HG03064 (cell line): ENCODE measurements at regions not wholly inside any gene's neighbourhood (a gene's known extent, or its start where the extent isn't known, plus 50 kb on each side); places are given as distances from the start of the nearest gene placed in this dataset.
A peak's percentile ranks its signal among the peaks of the same experiment; 100 is the strongest.
"Not testable (repeated sequence)": the region's sequence is repeated elsewhere in the genome, so short reads cannot be mapped to it uniquely, and the experiment has no call there.

Experiments used
- ATAC-seq: cut with Tn5 transposase; IDR thresholded peaks from one replicate; pipeline ENCODE4 v1.9.1; 2021; ENCODE audit warnings: low read depth; ENCODE audit not compliant: unreplicated experiment

DNA sequence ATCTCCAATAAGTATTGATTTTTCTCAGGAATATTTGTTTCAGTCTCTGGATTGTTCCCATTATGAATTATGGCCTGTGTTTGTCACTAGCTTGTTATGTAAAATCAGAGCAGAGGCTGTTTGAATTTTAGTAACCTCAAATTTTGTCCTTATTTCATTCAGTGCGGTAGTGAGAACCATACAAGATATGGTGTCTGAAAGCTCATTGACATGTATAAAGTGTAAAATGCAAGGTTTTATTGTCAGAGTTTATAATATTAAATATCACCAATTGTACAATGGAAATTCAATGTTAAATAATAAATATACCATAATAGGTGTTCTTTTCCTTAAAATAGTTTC lies 353.3 kb upstream of the SYNCRIP start:
- no peak for ATAC-seq

DNA sequence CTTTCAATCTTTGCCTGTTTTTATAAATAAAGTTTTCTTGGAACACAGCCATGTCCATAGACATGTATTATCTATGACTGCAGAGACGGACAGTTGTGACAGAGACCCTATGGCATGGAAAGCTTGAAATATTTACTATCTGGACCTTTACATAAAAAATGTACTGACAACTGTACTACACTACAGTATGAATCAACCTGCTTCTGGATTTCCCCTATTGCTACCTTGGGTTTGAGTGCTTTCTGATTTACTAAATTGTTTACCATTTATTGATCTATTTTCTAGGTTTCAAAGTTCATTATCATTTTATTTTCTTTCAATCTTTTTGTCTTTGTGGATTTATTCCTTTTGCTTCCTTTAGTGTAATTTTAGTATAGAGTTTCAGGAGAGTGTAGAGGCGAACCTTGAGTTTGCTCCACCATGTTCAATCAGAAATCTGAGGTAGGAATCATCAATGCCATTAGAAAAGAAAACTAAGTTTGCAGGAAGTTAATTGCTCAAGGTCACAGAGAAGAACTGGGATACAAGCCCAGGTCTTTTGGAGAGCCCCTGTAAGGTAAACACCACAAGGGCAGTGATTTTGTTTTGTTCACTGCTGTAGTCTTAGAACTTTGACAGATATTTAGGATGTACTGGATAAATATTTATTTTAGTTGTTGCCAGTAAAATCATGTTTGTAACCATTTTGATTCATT lies 352.8 kb upstream of the SYNCRIP start:
- no peak for ATAC-seq

DNA sequence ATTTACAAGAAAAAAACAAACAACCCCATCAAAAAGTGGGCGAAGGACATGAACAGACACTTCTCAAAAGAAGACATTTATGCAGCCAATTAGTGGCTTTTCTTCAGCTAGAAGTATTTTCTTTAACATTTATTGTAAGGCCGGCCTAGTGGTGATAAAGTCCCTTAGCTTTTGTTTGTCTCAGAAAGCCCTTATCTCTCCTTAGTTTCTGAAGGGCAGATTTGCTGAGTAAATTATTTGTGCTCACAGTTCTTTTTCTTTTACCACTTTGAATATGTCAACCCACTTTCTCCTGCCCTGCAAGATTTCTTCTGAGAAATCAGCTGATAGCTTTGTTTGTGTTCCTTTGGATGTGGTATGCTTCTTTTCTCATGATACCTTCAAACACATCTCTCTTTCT lies 344.0 kb upstream of the SYNCRIP start:
- no peak for ATAC-seq

DNA sequence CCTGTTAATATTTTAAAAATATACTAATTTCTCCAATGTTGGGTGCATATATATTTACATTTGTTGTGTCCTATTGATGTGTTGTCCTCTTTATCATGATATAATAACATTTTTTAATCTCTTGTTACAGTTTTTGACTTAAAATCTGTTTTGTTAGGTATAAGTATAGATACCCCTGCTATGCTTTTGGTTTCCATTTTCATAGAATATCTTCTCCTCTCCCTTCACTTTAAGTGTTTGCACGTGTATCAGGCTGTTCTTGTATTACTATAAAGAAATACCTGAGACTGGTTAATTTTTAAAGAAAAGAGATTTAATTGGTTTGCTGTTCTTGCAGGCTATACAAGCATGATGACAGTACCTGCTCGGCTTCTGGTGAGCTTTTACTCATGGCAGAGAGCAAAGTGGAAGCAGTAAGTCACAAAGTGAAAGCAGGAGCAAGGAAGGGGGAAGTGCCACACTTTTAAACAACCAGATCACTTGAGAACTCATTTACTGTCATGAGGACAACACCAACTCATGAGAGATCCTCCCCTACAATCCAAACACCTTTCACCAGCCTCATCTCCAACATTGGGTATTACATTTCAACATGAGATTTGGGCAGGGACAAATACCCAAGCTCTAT lies 340.5 kb upstream of the SYNCRIP start:
- no peak for ATAC-seq

DNA sequence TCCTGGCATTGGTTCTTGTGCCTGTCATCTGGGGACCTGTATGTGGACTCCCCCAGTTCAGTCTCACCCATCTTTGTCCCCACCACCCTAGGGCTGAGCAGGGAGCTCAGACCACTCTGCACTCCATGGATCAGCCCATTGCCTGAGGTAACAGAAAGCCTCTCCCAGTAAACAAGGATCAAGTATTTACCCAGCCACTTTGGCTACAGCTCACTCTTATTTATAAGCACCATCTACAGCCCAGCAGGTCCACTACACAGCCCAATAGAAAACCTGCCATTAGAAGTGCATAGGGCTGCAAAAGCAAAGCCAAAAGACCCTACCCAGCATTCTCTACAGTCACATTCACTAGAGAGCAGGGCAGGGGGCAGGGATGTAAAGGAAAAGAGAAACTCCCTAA lies 335.0 kb upstream of the SYNCRIP start:
- ATAC-seq: no peak

DNA sequence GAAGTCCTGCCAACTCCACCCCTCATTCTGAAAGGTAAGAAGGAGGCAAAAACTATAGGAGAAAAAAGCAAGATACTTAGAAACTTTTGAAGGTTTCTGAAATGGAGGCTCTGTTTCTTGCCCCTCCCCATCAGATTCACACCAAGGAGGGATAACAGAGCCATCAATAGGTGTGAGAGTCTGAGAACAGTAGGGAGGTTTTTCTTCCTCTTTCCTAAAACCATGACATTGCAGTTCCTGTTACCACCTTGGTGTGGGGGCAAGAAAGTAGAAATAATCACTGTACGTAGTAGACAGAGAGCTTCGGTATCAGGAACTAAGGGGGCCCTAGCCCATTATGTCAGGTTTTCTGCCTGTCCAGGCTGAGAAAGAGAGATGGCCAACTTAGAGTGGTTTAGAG lies 333.3 kb upstream of the SYNCRIP start:
- ATAC-seq: no peak

DNA sequence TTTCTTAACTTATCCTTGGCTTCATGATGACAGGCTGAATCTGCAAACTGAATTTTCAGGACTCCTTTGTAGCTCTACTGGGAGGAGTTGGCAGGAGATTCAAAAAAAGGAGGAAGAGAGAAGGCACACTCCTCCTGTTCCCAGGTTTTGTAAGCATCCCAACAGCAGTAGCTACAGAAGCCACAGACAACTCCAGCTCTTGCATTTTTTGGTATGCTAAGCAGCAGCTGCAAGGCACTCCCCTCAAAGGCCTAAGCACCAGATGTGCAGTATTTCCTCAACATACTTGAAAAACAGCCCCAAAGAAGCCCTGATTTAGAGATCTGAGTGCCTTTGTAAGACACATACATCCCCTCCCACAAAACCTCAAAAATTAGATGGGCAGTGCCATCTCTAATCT lies 328.6 kb upstream of the SYNCRIP start:
- ATAC-seq: no peak

DNA sequence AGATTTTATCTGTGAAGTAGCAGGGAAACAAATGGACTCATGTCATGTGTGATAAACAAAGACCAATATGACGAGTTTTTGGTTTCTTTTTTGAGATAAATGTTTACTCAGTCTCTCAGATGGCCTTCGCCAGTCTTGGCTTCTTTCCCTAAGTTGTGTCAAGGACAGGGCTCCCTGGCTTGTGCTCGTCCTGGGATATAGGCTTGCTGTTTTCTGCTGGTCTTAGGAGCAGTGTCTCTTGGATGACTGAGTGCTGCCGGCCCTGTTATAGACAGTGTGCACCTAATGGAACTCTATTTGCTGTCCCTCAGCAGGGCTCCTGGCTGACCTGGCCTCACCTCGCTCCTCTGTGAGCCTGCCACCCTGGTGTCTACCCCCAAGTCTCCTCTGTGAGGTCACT lies 324.1 kb upstream of the SYNCRIP start:
- no peak for ATAC-seq

DNA sequence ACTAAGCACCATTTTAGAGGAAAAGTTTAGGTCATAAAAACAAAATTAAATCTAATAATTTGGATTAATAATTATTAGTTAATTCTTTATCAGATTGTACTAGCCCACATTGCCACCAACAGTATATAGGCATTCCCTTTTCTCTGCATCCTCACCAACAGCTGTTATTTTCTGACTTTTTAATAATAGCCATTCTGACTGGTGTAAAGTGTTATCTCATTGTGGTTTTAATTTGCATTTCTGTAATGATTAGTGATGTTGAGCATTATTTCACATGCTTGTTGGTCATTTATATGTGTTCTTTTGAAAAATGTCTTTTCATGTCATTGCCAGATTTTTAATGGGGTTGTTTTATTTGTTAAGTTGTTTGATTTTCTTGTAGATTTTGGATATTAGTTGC lies 319.1 kb upstream of the SYNCRIP start:
- ATAC-seq: no peak

DNA sequence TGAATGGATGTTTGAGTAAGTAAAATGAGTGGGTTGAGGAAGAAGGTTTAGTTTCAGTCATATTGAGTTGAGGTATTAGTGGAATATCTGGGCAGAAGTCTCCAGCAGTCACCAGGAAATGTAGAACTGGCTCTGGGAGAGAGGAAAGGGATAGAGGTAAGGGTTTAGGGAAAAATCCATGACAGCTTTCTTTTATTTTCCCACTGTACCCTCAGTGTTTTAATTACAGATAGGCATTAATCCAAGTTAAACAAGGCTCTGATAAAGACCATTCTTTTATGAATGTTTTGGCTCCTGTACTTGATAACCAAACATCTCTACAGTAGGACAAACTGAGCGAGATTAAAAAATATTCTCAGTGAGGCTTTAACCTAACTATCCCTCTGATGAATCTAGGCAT lies 318.4 kb upstream of the SYNCRIP start:
- no peak for ATAC-seq

DNA sequence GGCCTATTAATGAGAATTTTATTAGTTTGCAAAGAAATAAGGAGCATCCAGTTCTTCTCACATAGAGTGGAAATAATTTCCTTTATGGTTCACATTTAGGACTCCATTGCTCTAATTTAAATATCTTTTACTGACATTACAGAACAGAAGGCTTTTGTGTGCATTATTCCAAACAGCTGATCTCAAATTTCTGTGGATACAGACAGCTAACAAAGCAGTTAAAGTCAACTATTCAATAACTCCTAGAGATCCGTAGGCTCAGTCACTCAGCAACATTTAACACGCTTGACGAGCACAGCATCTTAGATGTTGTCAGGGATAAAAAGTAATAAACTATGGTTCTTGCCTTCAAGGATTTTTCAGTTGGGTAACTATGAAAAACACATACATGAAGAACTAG lies 305.8 kb upstream of the SYNCRIP start:
- no peak for ATAC-seq

DNA sequence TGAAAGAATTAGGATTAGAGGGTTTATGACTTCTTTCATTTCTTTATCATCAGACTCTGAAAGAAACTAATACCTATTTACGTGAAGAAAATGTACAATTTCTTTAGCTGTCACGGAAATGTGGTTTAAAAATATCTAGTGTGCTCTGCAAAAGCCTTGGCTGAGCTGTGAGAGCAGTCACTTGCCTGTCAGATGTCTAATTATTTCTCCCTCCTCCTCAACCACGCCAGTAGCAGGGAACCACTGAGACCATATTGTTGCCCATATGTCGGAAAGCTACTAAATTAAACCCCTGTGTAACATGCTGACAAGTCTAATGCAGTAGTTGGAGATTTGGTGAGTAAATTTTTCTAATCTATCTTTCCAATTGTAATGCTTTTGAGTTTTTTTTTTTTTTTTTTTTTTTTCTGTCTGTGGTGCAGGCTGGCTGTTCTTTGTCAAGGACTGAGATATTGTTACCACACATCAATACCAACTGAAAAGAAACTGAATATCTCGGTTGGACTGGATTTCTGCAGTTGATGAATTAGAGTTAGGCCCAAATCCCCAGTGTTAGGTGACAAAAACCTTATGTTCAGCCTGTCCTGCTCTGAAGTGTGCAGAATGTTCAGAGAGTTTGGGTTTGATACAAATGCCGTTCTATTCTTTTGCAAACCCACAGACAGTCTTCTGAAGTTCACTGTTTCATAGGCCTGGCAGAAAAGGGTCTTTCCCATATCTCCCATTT lies 302.9 kb upstream of the SYNCRIP start:
- ATAC-seq: no peak

DNA sequence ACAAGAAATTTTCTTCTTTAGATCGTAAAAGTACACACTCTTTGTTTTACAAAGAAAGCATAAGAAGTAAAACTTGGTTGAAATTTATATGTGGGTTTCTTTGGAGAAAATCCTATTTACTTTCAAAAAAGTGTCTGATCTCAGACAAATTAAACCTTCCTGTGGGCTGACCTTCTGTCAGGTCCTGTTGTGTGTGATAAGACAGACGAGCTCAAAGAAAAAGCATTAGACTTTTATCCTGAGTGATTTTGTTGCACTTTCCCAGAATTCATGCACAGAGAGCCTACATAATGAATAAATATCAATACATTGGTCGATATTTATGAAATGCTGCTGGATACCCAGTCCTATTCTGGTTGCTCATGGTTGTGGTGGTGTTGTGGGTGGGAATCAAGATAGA lies 302.1 kb upstream of the SYNCRIP start:
- no peak for ATAC-seq

DNA sequence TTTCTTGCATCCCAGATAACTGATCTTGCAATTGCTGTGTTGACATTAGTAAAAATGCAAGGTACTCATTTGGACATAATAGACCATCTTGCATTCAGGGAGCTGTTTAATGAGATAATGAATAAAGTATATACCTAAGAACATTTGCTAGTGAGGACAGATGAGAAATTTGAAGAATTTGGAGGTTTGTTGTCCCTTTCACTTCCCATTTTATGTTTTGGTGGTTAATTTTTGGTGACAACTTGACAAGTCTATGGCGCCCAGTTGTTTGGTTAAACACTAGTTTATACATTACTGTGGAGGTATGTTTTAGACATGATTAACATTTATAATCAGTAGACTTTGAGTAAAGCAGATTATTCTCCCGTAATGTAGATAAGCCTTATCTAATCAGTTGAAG lies 300.2 kb upstream of the SYNCRIP start:
- no peak for ATAC-seq

DNA sequence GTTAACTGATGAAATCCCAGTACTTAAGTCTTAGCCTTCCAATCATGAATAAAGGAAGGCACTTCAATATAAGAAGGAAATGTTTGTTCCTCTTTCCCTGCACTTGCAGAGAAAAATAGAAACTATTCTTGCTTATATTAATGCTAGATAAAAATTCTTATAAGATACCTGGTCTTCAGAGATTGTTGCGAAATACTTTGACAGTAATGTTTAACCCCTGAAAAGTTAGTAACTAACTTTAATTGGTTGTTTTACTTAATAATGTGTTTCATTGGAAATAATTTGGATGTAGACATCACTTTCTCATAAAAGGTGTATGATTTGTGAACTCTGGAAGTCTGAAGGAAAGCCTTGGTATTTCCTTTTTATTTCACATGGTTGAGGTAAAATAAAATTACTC lies 294.2 kb upstream of the SYNCRIP start:
- ATAC-seq: no peak

DNA sequence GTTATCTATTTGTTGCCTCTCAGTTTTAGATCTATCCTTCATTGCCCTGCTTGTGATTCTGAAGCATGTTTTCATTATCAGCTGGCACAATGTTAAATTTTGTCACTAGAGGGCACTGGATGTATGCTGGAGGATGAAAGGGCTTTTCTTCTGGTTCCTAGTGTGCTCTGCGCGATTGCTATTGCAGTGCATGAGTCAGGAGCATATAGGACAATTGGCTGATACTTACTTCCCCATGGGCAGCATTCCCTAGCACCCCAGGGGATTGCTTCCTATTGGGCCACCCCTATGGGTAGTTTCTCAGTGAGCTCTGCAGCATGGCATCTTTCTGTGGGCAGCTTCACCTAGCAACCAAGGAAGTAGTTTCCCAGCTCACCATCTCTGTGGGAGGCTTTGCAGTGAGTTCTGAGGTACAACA lies 280.3 kb upstream of the SYNCRIP start:
- peak; percentile 86 for ATAC-seq

DNA sequence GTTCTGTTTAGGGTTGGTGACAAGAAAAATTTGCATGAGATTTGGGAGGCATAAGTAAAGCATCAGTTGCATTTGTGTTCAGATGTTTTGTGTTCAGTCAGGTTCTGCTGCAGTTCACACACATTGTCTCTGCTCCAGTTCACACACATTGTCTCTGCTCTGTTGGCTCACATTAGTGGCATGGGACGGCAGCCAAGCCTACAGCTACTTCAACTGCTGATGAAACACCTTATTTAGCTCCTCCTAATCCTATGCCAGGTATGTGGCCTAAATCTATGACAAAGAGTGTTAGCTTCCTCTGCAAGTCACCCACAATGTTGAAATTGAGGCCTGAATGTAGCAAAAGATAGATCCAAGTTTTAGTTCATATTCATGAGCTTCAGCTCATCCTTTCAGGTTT lies 278.1 kb upstream of the SYNCRIP start:
- ATAC-seq: no peak

DNA sequence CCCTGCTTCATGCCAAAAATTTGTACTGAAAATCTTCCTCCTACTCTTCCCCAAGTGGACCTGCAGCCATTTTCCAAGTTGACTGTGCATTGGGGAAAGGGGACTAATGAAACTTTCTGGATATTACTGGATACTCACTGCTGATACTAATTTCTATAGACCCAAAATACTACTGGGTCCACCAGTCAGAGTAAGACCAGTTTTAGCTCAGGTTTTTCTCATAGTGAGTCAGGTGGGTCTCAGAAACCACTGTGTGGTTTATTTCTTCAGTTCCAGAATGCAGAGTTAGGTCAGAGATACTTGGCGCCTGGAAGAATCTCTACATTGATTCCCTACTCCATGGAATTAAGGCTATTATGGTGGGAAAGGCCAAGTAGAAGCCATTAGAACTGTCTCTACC lies 274.8 kb upstream of the SYNCRIP start:
- no peak for ATAC-seq

DNA sequence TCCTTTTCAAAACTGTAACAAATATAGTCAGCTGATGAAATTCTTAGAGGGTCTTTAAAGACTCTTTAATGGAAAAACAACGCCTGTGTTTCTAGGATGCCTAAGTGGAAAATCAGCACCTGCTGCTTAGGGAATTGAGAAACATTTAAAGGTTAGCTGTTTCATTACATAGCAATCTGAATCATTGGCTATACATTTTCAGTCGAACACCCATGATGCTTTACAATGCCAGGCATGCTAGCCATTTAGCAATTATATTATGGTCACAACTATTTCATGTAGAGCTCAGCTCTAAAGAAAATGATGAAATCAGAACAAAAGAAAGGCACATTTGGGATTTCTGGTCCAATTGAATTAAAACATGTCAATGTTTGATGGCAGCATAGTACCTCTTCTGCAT lies 270.3 kb upstream of the SYNCRIP start:
- no peak for ATAC-seq

DNA sequence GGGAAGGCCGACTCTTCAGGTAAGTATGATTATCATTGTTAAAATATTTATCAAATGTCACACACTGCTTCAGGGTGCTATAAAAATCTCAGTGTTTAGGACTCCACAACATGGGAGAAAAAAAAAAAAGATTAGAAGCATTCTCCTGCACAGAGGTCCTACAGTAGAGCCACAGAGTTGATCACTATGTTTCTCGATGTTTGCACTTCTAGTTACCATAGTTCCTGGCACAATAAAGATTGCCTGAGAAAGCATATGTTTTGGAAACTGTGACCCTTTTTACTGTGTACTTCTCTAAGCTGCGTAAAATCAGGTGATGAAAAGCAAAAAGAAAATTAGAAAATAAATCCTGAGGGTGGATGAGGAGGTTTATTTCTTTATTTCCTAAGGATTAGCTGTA lies 269.9 kb upstream of the SYNCRIP start:
- ATAC-seq: no peak

DNA sequence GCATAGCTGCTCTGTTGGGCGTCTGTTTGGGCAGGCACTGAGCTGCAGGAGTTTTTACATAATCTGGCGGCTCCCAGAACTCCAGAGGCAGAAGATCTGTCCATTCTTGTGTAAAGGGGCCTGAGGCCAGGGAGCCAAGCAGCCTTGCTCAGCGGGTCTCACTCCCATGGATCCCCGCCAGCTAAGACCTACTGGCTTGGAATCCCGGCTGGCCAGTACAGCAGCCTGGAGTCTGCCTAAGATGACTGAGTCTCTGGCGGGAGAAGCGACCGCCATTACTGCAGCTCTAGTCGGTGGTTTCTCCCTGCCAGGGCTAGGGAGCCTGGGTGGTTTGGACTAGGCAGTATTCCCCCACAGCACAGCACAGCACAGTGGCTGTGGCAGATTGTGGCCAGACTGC lies 268.4 kb upstream of the SYNCRIP start:
- no peak for ATAC-seq

DNA sequence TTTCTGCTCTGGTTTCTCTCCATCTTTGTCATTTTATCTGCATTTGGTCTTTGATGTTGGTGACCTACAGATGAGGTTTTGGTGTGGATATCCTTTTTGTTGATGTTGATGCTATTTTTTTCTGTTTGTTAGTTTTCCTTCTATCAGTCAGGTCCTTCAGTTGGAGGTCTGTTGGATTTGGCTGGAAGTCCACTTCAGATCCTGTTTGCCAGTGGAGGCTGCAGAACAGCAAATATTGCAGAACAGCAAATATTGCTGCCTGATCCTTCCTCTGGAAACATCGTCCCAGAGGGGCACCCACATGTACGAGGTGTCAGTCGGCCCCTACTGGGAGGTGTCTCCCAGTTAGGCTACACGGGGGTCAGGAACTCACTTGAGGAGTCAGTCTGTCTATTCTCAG lies 265.4 kb upstream of the SYNCRIP start:
- not testable (repeated sequence) for ATAC-seq
